Lung (tissue), 11 donors: ENCODE measurements at regions not wholly inside any gene's neighbourhood (a gene's known extent, or its start where the extent isn't known, plus 50 kb on each side); places are given as distances from the start of the nearest gene placed in this dataset.

Experiments
- ATAC-seq: fragments of 200-7000 bp; cut with Tn5 transposase; one replicate; pipeline ENCODE4 v1.9.1; 2020; ENCODE audit warnings: moderate number of reproducible peaks; ENCODE audit not compliant: insufficient read depth, low FRiP score
- DNase-seq, 3 donors: peaks; one replicate each; pipeline ENCODE4 v3.0.0-alpha.2; 2013 to 2017
- H3K27ac ChIP-seq, 2 donors: one replicate each; pipeline ENCODE4 v1.5.1; 2013; ENCODE audit warnings: mild to moderate bottlenecking in 2 of 2, moderate library complexity in 2 of 2, control low read depth in 1 of 2, inconsistent platforms in 1 of 2, low read depth in 1 of 2, low read length in 1 of 2
- H3K27me3 ChIP-seq, 3 donors: one replicate each; pipeline ENCODE4 v1.5.1; 2013; ENCODE audit warnings: low read length in 2 of 3; ENCODE audit not compliant: control insufficient read depth in 3 of 3, insufficient read depth in 3 of 3
- H3K36me3 ChIP-seq, 4 donors: one replicate each; pipeline ENCODE4 v1.5.1; 2013; ENCODE audit warnings: low read length in 4 of 4, mild to moderate bottlenecking in 1 of 4, moderate library complexity in 1 of 4; ENCODE audit not compliant: control insufficient read depth in 4 of 4, insufficient read depth in 4 of 4
- H3K4me1 ChIP-seq, 5 donors: one replicate each; pipeline ENCODE4 v1.5.1; 2013; ENCODE audit warnings: low read length in 5 of 5, mild to moderate bottlenecking in 2 of 5, moderate library complexity in 1 of 5; ENCODE audit not compliant: control insufficient read depth in 5 of 5, insufficient read depth in 5 of 5
- H3K4me3 ChIP-seq: one replicate; pipeline ENCODE4 v1.5.1; 2013; ENCODE audit warnings: mild to moderate bottlenecking, control low read depth, moderate library complexity
- H3K9ac ChIP-seq, 2 donors: one replicate each; pipeline ENCODE4 v1.5.1; 2013; ENCODE audit warnings: low read length in 2 of 2, control low read depth in 1 of 2; ENCODE audit not compliant: insufficient read depth in 1 of 2
- H3K9me3 ChIP-seq, 4 donors: one replicate each; pipeline ENCODE4 v1.5.1; 2013; ENCODE audit warnings: low read length in 3 of 4, mild to moderate bottlenecking in 1 of 4, moderate library complexity in 1 of 4; ENCODE audit not compliant: control insufficient read depth in 4 of 4, insufficient read depth in 3 of 4
- CTCF ChIP-seq: IDR thresholded peaks from 2 replicates; pipeline ENCODE4 v1.5.1; 2012; ENCODE audit warnings: mild to moderate bottlenecking; ENCODE audit errors: control extremely low read depth, extremely low read depth
- WGBS, 2 donors: extraction: QIAGEN DNeasy Blood & Tissue Kit; methylation state at CpG; one replicate each; pipeline ENCODE4 v1.1.7; 2013; 5-methylcytosine and 5-hydroxymethylcytosine counted together
- donor health status: control.
- donor health status: control.
- donor health status: Bipolar disorder and iron deficiency.
- donor health status: healthy.
- donor health status: DM: yes; HTN: yes; CAD: no.

GRCh38 chr12:41967668-41968500 is 176.8 kb downstream of the GXYLT1 start:
- WGBS, 2 donors: 74 to 86% methylated on average over 14 of the region's 14 CpGs
- no peak overlapping the region for H3K9ac ChIP-seq
- no peak for TF ChIP-seq CTCF
- no peak overlapping the region for H3K27ac ChIP-seq
- ATAC-seq (no peak), DNase-seq (peak in 2 of 3 donors; percentile 51 to 58)
- H3K36me3 ChIP-seq: no peaks in the 10 kb centered on the region
- no peak overlapping the region for H3K4me3 ChIP-seq
- peaks cover 0 to 24% (median 0%) of the 10 kb centered on the region in 5 donors for H3K4me1 ChIP-seq
- H3K9me3 ChIP-seq: no peaks in the 10 kb centered on the region
- no peaks in the 10 kb centered on the region for H3K27me3 ChIP-seq

GRCh38 chr12:41966916-41967315 is 177.8 kb downstream of the GXYLT1 start:
- Histone ChIP-seq H3K27ac (no peak overlapping the region), H3K9ac (no peak overlapping the region), H3K4me1 (peaks cover 0 to 18% (median 0%) of the 10 kb centered on the region in 5 donors), H3K27me3 (no peaks in the 10 kb centered on the region), H3K36me3 (no peaks in the 10 kb centered on the region), H3K4me3 (no peak overlapping the region), H3K9me3 (no peaks in the 10 kb centered on the region)
- no peak for DNase-seq
- no peak for TF ChIP-seq CTCF
- ATAC-seq: no peak
- WGBS, 2 donors: 90% methylated on average over 2 of the region's 2 CpGs

- Histone ChIP-seq H3K4me1 (peaks cover 0 to 15% (median 0%) of the 10 kb centered on the region in 5 donors), H3K9ac (no peak overlapping the region), H3K27me3 (no peaks in the 10 kb centered on the region), H3K36me3 (no peaks in the 10 kb centered on the region), H3K9me3 (no peaks in the 10 kb centered on the region), H3K27ac (no peak overlapping the region), H3K4me3 (no peak overlapping the region)
- 75 to 82% methylated on average over 2 of the region's 2 CpGs for WGBS, 2 donors
- TF ChIP-seq CTCF: no peak
- DNase-seq (no peak), ATAC-seq (no peak)
These were observed 178.7 kb downstream of the GXYLT1 start for GRCh38 chr12:41966001-41966400.
